OCI-LY1 (cell line): ENCODE measurements at regions not wholly inside any gene's neighbourhood (a gene's known extent, or its start where the extent isn't known, plus 50 kb on each side); places are given as distances from the start of the nearest gene placed in this dataset.

Source experiments
- H2AFZ ChIP-seq: fragments of 200-600 bp; sonication (generic), shearing (Covaris generic); 2 replicates; pipeline ENCODE4 v1.6.0; 2014; ENCODE audit warnings: antibody characterized with exemption, mild to moderate bottlenecking, low read length
- H3F3A ChIP-seq: fragments of 200-600 bp; sonication (generic), shearing (Covaris generic); 2 replicates; pipeline ENCODE4 v1.6.0; 2014; ENCODE audit warnings: mild to moderate bottlenecking, antibody characterized with exemption, low read length, moderate library complexity; ENCODE audit not compliant: insufficient read depth
- H3K27ac ChIP-seq: fragments of 200-600 bp; sonication (generic); 2 replicates; pipeline ENCODE4 v1.5.1; 2014; ENCODE audit warnings: low read length, mixed run types, mild to moderate bottlenecking, low read depth; ENCODE audit not compliant: poor library complexity, severe bottlenecking
- H3K27me3 ChIP-seq: fragments of 200-600 bp; sonication (generic); 2 replicates; pipeline ENCODE4 v1.6.0; 2014; ENCODE audit warnings: antibody characterized with exemption, mild to moderate bottlenecking, low read length, moderate library complexity; ENCODE audit not compliant: insufficient read depth
- H3K36me3 ChIP-seq: fragments of 200-600 bp; sonication (generic); 2 replicates; pipeline ENCODE4 v1.6.1; 2014; ENCODE audit warnings: mild to moderate bottlenecking, antibody characterized with exemption, low read length, moderate library complexity, mixed read lengths; ENCODE audit not compliant: insufficient read depth
- H3K4me1 ChIP-seq: fragments of 200-600 bp; sonication (generic); 2 replicates; pipeline ENCODE4 v1.5.1; 2014; ENCODE audit warnings: mild to moderate bottlenecking, low read length, moderate library complexity; ENCODE audit not compliant: insufficient read depth, severe bottlenecking
- H3K4me2 ChIP-seq: fragments of 200-600 bp; sonication (generic), shearing (Covaris generic); 2 replicates; pipeline ENCODE4 v1.6.1; 2014; ENCODE audit warnings: low read length
- H3K4me3 ChIP-seq: fragments of 200-600 bp; sonication (generic); 2 replicates; pipeline ENCODE4 v1.5.1; 2014; ENCODE audit warnings: low read length, low read depth, mild to moderate bottlenecking, mixed read lengths; ENCODE audit not compliant: poor library complexity, severe bottlenecking
- H3K79me2 ChIP-seq: fragments of 200-600 bp; shearing (Covaris generic); 2 replicates; pipeline ENCODE4 v1.6.1; 2016; ENCODE audit warnings: mixed run types, low read length, mixed read lengths; ENCODE audit not compliant: insufficient read depth
- H3K9ac ChIP-seq: fragments of 200-600 bp; sonication (generic), shearing (Covaris generic); 2 replicates; pipeline ENCODE4 v1.6.1; 2014; ENCODE audit warnings: mild to moderate bottlenecking, low read length, mixed read lengths
- H3K9me2 ChIP-seq: fragments of 200-600 bp; sonication (generic), shearing (Covaris generic); 2 replicates; pipeline ENCODE4 v1.6.1; 2014; ENCODE audit warnings: low read depth, mild to moderate bottlenecking, low read length, mixed read lengths
- H3K9me3 ChIP-seq: fragments of 200-600 bp; shearing (Covaris generic); 2 replicates; pipeline ENCODE4 v1.6.1; 2014; ENCODE audit warnings: low read length, mixed read lengths
- H4K20me1 ChIP-seq: fragments of 200-600 bp; sonication (generic), shearing (Covaris generic); 2 replicates; pipeline ENCODE4 v1.6.0; 2016; ENCODE audit warnings: mild to moderate bottlenecking, low read length; ENCODE audit not compliant: insufficient read depth
- CTCF ChIP-seq: fragments of 200-600 bp; sonication (generic), shearing (Covaris generic); IDR thresholded peaks from 2 replicates; pipeline ENCODE4 v1.5.1; 2017; ENCODE audit warnings: mild to moderate bottlenecking, antibody characterized with exemption, low read length, moderate library complexity, mixed read lengths
- EZH2 ChIP-seq: fragments of 200-600 bp; sonication (generic), shearing (Covaris generic); IDR thresholded peaks from 2 replicates; pipeline ENCODE4 v1.8.0; 2017; ENCODE audit warnings: borderline replicate concordance, mixed run types, mild to moderate bottlenecking, antibody characterized with exemption, low read length, moderate library complexity, mixed read lengths

DNA sequence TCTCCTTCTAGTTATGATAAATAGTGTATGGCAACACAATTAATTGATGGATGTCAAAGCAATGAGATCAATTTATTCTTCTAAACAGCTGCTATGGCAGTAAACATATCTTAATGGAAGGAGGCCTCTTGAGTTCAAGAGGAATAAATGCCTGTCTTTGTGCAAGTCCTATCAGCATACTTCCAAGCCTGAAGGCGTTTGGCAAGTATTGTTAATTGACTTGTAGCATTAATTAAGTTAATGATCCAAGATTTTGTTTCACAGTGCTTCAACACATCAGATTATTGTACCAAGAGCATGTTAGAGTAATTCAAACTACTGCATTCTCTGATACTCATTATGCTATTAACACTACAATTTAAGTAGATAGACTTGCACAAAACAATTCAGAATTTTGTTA is 144.8 kb downstream of the FAT4 start:
- Histone ChIP-seq H3K9me3 (no peaks in the 10 kb centered on the region), H3K9ac (no peak overlapping the region), H3K27me3 (no peaks in the 10 kb centered on the region), H3K4me1 (no peaks in the 10 kb centered on the region), H3K79me2 (no peaks in the 10 kb centered on the region), H3K27ac (no peak overlapping the region), H3K36me3 (no peaks in the 10 kb centered on the region), H3K9me2 (no peaks in the 10 kb centered on the region), H4K20me1 (no peaks in the 10 kb centered on the region), H3K4me2 (no peak overlapping the region), H3K4me3 (no peak overlapping the region), H2AFZ (no peak overlapping the region), H3F3A (no peaks in the 10 kb centered on the region)
- TF ChIP-seq CTCF (no peak), EZH2 (no peak)

- Histone ChIP-seq H3K9ac (no peak overlapping the region), H3K9me3 (no peaks in the 10 kb centered on the region), H3K4me1 (no peaks in the 10 kb centered on the region), H2AFZ (no peak overlapping the region), H3K27me3 (no peaks in the 10 kb centered on the region), H3K79me2 (no peaks in the 10 kb centered on the region), H3K36me3 (no peaks in the 10 kb centered on the region), H3F3A (no peaks in the 10 kb centered on the region), H3K4me2 (no peak overlapping the region), H3K9me2 (no peaks in the 10 kb centered on the region), H3K27ac (no peak overlapping the region), H3K4me3 (no peak overlapping the region), H4K20me1 (no peaks in the 10 kb centered on the region)
- no peak for TF ChIP-seq CTCF
- no peak for TF ChIP-seq EZH2
These were observed 147.1 kb downstream of the FAT4 start for GRCh38 chr4:125461676-125462363.

DNA sequence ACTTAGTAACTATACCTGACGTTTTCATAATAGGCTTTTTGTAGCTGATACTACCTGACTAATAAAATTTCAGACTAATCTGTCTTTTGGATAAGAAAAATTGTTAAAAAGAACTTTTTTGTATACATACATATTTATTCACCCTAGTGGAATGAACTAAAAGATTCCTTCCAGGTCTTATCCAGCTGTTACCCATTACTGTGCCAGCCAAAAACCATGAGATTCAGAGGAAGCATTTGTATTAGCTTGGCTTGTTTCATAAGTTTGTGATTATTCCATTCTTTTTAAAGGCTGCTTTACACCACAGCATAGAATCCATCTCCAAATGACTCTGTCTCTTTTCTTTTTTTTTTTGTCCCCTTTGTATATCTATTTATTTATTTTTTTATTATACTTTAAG is 149.4 kb downstream of the FAT4 start:
- Histone ChIP-seq H3K4me3 (no peak overlapping the region), H3K4me1 (no peaks in the 10 kb centered on the region), H3K36me3 (no peaks in the 10 kb centered on the region), H3K79me2 (no peaks in the 10 kb centered on the region), H4K20me1 (no peaks in the 10 kb centered on the region), H3F3A (no peaks in the 10 kb centered on the region), H3K4me2 (no peak overlapping the region), H2AFZ (no peak overlapping the region), H3K27me3 (no peaks in the 10 kb centered on the region), H3K9ac (no peak overlapping the region), H3K27ac (no peak overlapping the region), H3K9me2 (no peaks in the 10 kb centered on the region), H3K9me3 (no peaks in the 10 kb centered on the region)
- TF ChIP-seq EZH2 (no peak), CTCF (no peak)
